AG08396 (cell line): ENCODE measurements at regions not wholly inside any gene's neighbourhood (a gene's known extent, or its start where the extent isn't known, plus 50 kb on each side); places are given as distances from the start of the nearest gene placed in this dataset.
"Not testable (repeated sequence)": the region's sequence is repeated elsewhere in the genome, so short reads cannot be mapped to it uniquely, and the experiment has no call there.

Experiments
- DNase-seq: peaks from one replicate; pipeline ENCODE4 v3.0.0; 2012; ENCODE audit warnings: low spot score, mixed read lengths

DNA sequence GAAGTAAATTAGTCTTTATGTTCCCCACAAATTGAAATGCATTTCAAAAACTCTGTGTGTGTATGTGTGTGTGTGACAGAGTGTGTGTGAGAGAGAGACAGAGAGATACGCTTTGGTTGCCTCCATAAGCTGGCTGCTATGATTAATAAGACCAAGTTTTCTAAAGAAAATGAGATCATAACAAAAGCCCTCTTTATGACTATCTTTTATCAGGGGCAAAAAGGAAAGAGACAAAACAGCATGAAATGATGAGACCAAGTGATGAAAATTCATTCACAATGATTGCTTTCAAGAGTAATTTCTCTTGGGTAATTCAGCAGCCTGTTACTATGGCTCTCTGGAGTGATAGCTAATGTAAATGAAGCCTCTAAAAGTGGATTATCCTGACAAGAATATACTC, 277.6 kb upstream of the PLEKHG7 start:
- DNase-seq = no peak

DNA sequence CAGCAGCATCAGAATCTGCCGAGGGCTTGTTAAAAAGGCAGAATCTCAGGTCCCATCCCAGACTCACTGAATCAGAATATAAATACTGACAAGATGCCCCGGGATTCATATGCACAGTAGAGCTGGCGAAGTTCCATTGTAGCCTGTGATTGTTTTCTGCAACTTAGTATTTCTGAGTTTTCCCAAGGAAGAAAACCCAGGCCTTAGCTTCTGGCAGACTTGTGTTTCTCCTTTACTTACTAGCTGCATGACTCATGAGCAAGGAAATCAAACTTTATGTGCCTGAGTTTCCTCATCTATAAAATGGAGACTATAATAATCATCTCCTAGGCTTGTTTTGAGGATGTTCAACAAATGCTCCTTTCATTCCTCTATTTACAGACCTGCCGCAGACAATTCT, 278.5 kb upstream of the PLEKHG7 start:
- no peak for DNase-seq

GRCh38 chr12:92421701-92422100, 276.1 kb upstream of the BTG1 start:
- DNase-seq = no peak

DNA sequence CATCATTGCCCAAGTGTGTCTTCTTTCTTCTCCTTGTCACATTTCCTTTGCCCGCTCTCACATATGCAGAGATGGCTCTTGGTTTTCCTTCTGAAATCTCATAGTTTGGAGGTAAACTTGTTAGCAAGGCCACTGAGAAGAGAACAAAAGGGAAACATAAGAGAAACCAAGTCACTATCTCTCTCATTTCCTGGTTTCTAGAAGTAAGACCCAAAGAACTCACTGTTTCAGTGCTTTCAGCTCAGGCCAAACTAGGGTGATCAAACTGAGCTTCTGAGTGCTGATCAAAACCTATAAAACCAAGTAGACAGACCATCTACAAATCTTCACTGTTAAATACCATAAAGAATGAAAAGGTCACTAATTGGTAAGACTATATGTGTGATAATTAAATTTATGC, 275.4 kb upstream of the BTG1 start:
- no peak for DNase-seq

DNA sequence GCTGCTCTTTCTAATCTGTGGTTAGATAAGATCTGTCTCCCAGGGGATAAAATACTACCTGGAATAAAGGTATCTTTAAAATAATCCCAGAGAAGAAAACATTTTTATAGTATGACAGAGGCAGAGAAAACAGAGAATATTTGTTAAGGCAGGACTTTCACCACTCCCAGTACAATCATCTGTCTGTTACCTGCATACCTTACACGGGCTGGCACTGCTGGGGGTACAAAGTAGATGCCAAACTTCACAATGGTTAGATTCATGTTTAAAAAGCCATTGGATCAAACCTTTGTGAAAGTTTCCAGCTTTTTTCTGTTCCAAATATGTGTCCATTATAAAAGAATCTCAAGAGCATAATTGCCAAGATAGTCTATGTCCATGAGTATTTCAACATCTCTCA, 273.6 kb upstream of the BTG1 start:
- DNase-seq = no peak

DNA sequence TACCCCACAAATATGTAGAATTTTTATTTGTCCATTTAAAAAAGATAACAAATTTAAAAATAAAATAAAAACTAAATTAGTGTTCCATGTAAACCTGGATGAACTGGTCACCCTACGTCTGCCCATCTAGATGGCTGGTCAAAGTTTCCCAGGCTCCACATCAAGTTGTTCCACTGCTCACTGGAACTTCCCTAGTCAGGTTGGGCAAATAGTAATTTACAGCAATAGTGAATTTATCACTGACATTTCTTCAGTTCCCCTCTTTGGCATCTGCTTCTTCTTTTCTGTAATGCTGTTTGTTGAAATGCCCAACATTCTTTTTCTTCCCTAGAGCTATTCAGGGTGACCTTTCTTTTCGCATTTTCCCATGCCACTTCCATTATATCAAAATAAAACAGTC, 272.7 kb upstream of the BTG1 start:
- no peak for DNase-seq

GRCh38 chr12:92417373-92417772, 271.7 kb upstream of the BTG1 start:
- DNase-seq = no peak

GRCh38 chr12:92416385-92416812, 270.8 kb upstream of the BTG1 start:
- no peak for DNase-seq

GRCh38 chr12:92414170-92415070, 268.8 kb upstream of the BTG1 start:
- no peak for DNase-seq

GRCh38 chr12:92413286-92413685, 267.6 kb upstream of the BTG1 start:
- no peak for DNase-seq

GRCh38 chr12:92412856-92413255, 267.2 kb upstream of the BTG1 start:
- DNase-seq = no peak

DNA sequence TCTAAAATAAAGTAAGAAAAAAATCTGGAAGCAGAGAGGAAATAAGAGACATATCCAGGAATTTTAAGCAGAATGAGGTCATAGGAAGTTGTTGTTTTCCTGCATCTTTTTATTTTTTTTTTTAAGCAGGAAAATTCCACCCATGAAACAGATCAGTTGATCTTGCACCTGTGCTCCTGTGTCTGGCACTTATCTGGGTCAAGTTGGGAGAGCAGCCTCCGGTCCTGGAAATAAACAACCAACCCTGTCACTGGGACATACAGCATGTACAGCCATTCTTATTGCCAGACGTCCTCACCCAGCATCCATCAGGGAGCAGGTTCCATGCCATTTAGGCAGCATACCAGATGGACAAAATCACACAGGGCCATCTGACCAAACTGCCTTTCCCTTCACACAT, 266.0 kb upstream of the BTG1 start:
- no peak for DNase-seq

- peak; percentile 10 for DNase-seq
Observed at GRCh38 chr12:92408072-92408900, 262.6 kb upstream of the BTG1 start.

DNA sequence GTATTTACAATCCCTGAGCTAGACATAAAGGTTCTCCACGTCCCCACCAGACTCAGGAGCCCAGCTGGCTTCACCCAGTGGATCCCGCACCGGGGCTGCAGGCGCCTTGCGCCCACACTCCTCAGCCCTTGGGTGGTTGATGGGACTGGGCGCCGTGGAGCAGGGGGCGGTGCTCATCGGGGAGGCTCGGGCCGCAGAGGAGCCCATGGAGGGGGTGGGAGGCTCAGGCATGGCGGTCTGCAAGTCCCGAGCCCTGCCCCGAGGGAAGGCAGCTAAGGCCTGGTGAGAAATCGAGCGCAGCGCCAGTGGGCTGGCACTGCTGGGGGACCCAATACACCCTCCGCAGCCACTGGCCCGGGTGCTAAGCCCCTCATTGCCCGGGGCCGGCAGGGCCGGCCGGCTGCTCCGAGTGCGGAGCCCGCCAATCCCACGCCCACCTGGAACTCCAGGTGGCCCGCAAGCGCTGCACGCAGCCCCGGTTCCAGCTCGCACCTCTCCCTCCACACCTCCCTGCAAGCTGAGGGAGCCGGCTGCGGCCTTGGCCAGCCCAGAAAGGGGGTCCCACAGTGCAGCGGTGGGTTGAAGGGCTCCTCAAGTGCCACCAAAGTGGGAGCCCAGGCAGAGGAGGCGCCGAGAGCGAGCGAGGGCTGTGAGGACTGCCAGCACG, 260.9 kb upstream of the BTG1 start:
- not testable (repeated sequence) for DNase-seq

GRCh38 chr12:92405801-92406251, 260.2 kb upstream of the BTG1 start:
- not testable (repeated sequence) for DNase-seq

GRCh38 chr12:92404921-92405320, 259.3 kb upstream of the BTG1 start:
- DNase-seq = no peak

GRCh38 chr12:92404259-92404894, 258.7 kb upstream of the BTG1 start:
- DNase-seq = no peak

- DNase-seq = no peak
Observed at GRCh38 chr12:92403210-92404175, 257.8 kb upstream of the BTG1 start.

GRCh38 chr12:92402415-92402814, 256.8 kb upstream of the BTG1 start:
- no peak for DNase-seq

- no peak for DNase-seq
Observed at GRCh38 chr12:92400006-92400405, 254.4 kb upstream of the BTG1 start.
